Gastroesophageal sphincter (tissue), 4 donors: ENCODE measurements at regions not wholly inside any gene's neighbourhood (a gene's known extent, or its start where the extent isn't known, plus 50 kb on each side); places are given as distances from the start of the nearest gene placed in this dataset.

Experiments
- ATAC-seq: fragments of 150-250 bp; one replicate; pipeline ENCODE4 v1.9.1; 2016; ENCODE audit warnings: mild to moderate bottlenecking, moderate library complexity
- H3K27ac ChIP-seq, 4 donors: fragments of 200-600 bp; sonication (generic) in 3 of 4; 1 replicate in 3 of 4; 2 replicates in 1 of 4; pipeline ENCODE4 v1.5.1; 2016 to 2019
- H3K27me3 ChIP-seq: fragments of 200-600 bp; sonication (generic); one replicate; pipeline ENCODE4 v1.5.1; 2019
- H3K36me3 ChIP-seq, 2 donors: fragments of 200-600 bp; sonication (generic); one replicate each; pipeline ENCODE4 v1.5.1; 2019; ENCODE audit warnings: control low read depth in 1 of 2
- H3K4me1 ChIP-seq, 3 donors: fragments of 200-600 bp; sonication (generic); 1 replicate in 2 of 3; 2 replicates in 1 of 3; pipeline ENCODE4 v1.5.1; 2016 to 2019; ENCODE audit warnings: control low read depth in 2 of 3
- H3K4me3 ChIP-seq, 2 donors: fragments of 200-600 bp; sonication (generic); one replicate each; pipeline ENCODE4 v1.5.1; 2019; ENCODE audit warnings: mild to moderate bottlenecking in 1 of 2, moderate library complexity in 1 of 2
- H3K9me3 ChIP-seq, 3 donors: fragments of 200-600 bp; sonication (generic); one replicate each; pipeline ENCODE4 v1.5.1; 2017 to 2019; ENCODE audit warnings: control low read depth in 2 of 3
- EP300 ChIP-seq: sonication (generic); formaldehyde crosslinking; IDR thresholded peaks from one replicate; pipeline ENCODE4 v1.6.1; 2017; ENCODE audit warnings: antibody characterized with exemption, mild to moderate bottlenecking
- POLR2A ChIP-seq, 2 donors: fragments of 450-650 bp; IDR thresholded peaks; one replicate each; pipeline ENCODE4 v1.6.1; 2017; ENCODE audit warnings: antibody characterized with exemption in 2 of 2, mild to moderate bottlenecking in 2 of 2, moderate library complexity in 1 of 2
- POLR2AphosphoS5 ChIP-seq: sonication (generic); formaldehyde crosslinking; IDR thresholded peaks from one replicate; pipeline ENCODE4 v1.6.1; 2017; ENCODE audit warnings: antibody characterized with exemption
- WGBS, 2 donors: methylation state at CpG; one replicate each; pipeline ENCODE4 v1.1.5; 2018; ENCODE audit warnings: low coverage in 1 of 2; 5-methylcytosine and 5-hydroxymethylcytosine counted together
- TF ChIP-seq, protein P1 (sequence below), 4 experiments: fragments of 200-600 bp in 2 of 4; fragments of 450-650 bp in 2 of 4; sonication (generic) in 1 of 4; IDR thresholded peaks; one replicate each; pipeline ENCODE4 v1.5.1; 2017 to 2019; ENCODE audit warnings: antibody characterized with exemption in 4 of 4, mild to moderate bottlenecking in 2 of 4, moderate library complexity in 2 of 4

GRCh38 chr2:81549646-81550045 is 1245.1 kb upstream of the LRRTM1 start:
- no peaks in the 10 kb centered on the region for H3K4me1 ChIP-seq
- no peak overlapping the region for H3K27ac ChIP-seq
- H3K36me3 ChIP-seq = no peaks in the 10 kb centered on the region
- H3K27me3 ChIP-seq = no peaks in the 10 kb centered on the region
- no peak for ATAC-seq
- H3K9me3 ChIP-seq = no peaks in the 10 kb centered on the region
- no peak overlapping the region for H3K4me3 ChIP-seq
- WGBS, 2 donors = 73 to 83% methylated on average over 5 of the region's 5 CpGs
- TF ChIP-seq POLR2A (IDR thresholded peaks at IDR 0.05) (no peak), POLR2AphosphoS5 (no peak), EP300 (no peak)
- TF ChIP-seq, protein P1, sequence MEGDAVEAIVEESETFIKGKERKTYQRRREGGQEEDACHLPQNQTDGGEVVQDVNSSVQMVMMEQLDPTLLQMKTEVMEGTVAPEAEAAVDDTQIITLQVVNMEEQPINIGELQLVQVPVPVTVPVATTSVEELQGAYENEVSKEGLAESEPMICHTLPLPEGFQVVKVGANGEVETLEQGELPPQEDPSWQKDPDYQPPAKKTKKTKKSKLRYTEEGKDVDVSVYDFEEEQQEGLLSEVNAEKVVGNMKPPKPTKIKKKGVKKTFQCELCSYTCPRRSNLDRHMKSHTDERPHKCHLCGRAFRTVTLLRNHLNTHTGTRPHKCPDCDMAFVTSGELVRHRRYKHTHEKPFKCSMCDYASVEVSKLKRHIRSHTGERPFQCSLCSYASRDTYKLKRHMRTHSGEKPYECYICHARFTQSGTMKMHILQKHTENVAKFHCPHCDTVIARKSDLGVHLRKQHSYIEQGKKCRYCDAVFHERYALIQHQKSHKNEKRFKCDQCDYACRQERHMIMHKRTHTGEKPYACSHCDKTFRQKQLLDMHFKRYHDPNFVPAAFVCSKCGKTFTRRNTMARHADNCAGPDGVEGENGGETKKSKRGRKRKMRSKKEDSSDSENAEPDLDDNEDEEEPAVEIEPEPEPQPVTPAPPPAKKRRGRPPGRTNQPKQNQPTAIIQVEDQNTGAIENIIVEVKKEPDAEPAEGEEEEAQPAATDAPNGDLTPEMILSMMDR (IDR thresholded peaks at IDR 0.05) = no peak

- 81 to 100% methylated on average over 2 of the region's 2 CpGs for WGBS, 2 donors
These were observed 1241.1 kb upstream of the LRRTM1 start for GRCh38 chr2:81545626-81546025.

GRCh38 chr2:81542119-81542518 is 1237.6 kb upstream of the LRRTM1 start:
- Histone ChIP-seq H3K27me3 (no peaks in the 10 kb centered on the region), H3K4me3 (no peak overlapping the region), H3K4me1 (no peaks in the 10 kb centered on the region), H3K36me3 (no peaks in the 10 kb centered on the region), H3K9me3 (no peaks in the 10 kb centered on the region), H3K27ac (no peak overlapping the region)
- TF ChIP-seq, protein P1 (IDR thresholded peaks at IDR 0.05) = no peak
- TF ChIP-seq POLR2A (IDR thresholded peaks at IDR 0.05) (no peak), POLR2AphosphoS5 (no peak), EP300 (no peak)
- no peak for ATAC-seq
- WGBS, 2 donors = 83 to 88% methylated on average over 1 of the region's 1 CpG

More at GRCh38 chr2:81545626-81546025, 1241.1 kb upstream of the LRRTM1 start:
- Histone ChIP-seq H3K36me3 (no peaks in the 10 kb centered on the region), H3K4me3 (no peak overlapping the region), H3K27me3 (no peaks in the 10 kb centered on the region), H3K27ac (no peak overlapping the region), H3K4me1 (no peaks in the 10 kb centered on the region), H3K9me3 (no peaks in the 10 kb centered on the region)
- TF ChIP-seq EP300 (no peak), POLR2A (IDR thresholded peaks at IDR 0.05) (no peak), POLR2AphosphoS5 (no peak)
- TF ChIP-seq, protein P1 (IDR thresholded peaks at IDR 0.05) = no peak
- no peak for ATAC-seq

GRCh38 chr2:81529944-81530343 is 1225.4 kb upstream of the LRRTM1 start:
- Histone ChIP-seq H3K27me3 (no peaks in the 10 kb centered on the region), H3K4me1 (no peaks in the 10 kb centered on the region), H3K27ac (no peak overlapping the region), H3K36me3 (no peaks in the 10 kb centered on the region), H3K9me3 (no peaks in the 10 kb centered on the region), H3K4me3 (no peak overlapping the region)
- no peak for ATAC-seq
- WGBS, 2 donors = 57 to 62% methylated on average over 5 of the region's 6 CpGs
- TF ChIP-seq POLR2AphosphoS5 = no peak
- TF ChIP-seq, protein P1 (IDR thresholded peaks at IDR 0.05) = no peak
- no peak for TF ChIP-seq EP300
- TF ChIP-seq POLR2A (IDR thresholded peaks at IDR 0.05) = no peak

- H3K4me3 ChIP-seq = no peak overlapping the region
- 92 to 94% methylated on average over 3 of the region's 3 CpGs for WGBS, 2 donors
- H3K27me3 ChIP-seq = no peaks in the 10 kb centered on the region
- TF ChIP-seq POLR2AphosphoS5 = no peak
- TF ChIP-seq EP300 = no peak
- TF ChIP-seq, protein P1 (IDR thresholded peaks at IDR 0.05) = no peak
- no peak for TF ChIP-seq POLR2A (IDR thresholded peaks at IDR 0.05)
- H3K27ac ChIP-seq = no peak overlapping the region
- no peak for ATAC-seq
- no peaks in the 10 kb centered on the region for H3K36me3 ChIP-seq
- no peaks in the 10 kb centered on the region for H3K4me1 ChIP-seq
- no peaks in the 10 kb centered on the region for H3K9me3 ChIP-seq
These were observed 1224.4 kb upstream of the LRRTM1 start for GRCh38 chr2:81528852-81529480.
